ENCODE measurements at regions not wholly inside any gene's neighbourhood (a gene's known extent, or its start where the extent isn't known, plus 50 kb on each side); places are given as distances from the start of the nearest gene placed in this dataset.

GRCh38 chr10:53162856-53163255, 390.3 kb upstream of the MBL2 start:
- TF ChIP-seq POLR2A (IDR thresholded peaks at IDR 0.05) (no peak), CTCF (IDR thresholded peaks at IDR 0.05) (no peak)

Data from thyroid gland (tissue), 4 donors.